ENCODE measurements at regions not wholly inside any gene's neighbourhood (a gene's known extent, or its start where the extent isn't known, plus 50 kb on each side); places are given as distances from the start of the nearest gene placed in this dataset.

GRCh38 chr4:188463909-188464308, 324.7 kb downstream of the TRIML1 start:
- TF ChIP-seq POLR2A (IDR thresholded peaks at IDR 0.05; ENCODE audit: low read depth, low read length) (no peak), POLR2AphosphoS5 (IDR thresholded peaks at IDR 0.05; ENCODE audit: low read depth, low read length) (no peak)

All from GM12892 (cell line).